Mesendoderm (in vitro differentiated cells): ENCODE measurements at regions not wholly inside any gene's neighbourhood (a gene's known extent, or its start where the extent isn't known, plus 50 kb on each side); places are given as distances from the start of the nearest gene placed in this dataset.

ENCODE experiments used
- DNase-seq: peaks from one replicate; pipeline ENCODE4 v3.0.0; 2013
- H2AK5ac ChIP-seq: 2 replicates; pipeline ENCODE4 v1.6.1; 2013; ENCODE audit warnings: low read length, inconsistent platforms
- H2BK120ac ChIP-seq: 2 replicates; pipeline ENCODE4 v1.6.1; 2013; ENCODE audit warnings: low read depth, mild to moderate bottlenecking, low read length, moderate library complexity, mixed read lengths
- H2BK15ac ChIP-seq: replicated peaks from 2 replicates; pipeline ENCODE4 v1.6.1; 2013; ENCODE audit warnings: low read depth, mild to moderate bottlenecking, moderate library complexity
- H2BK5ac ChIP-seq: 2 replicates; pipeline ENCODE4 v1.6.1; 2013; ENCODE audit warnings: low read length, inconsistent platforms
- H3K18ac ChIP-seq: 2 replicates; pipeline ENCODE4 v1.6.1; 2013; ENCODE audit warnings: mild to moderate bottlenecking, low read length, mixed read lengths
- H3K23ac ChIP-seq: one replicate; pipeline ENCODE4 v1.6.1; 2013; ENCODE audit warnings: low read length
- H3K27ac ChIP-seq: 2 replicates; pipeline ENCODE4 v1.5.1; 2013; ENCODE audit warnings: low read depth, mild to moderate bottlenecking, inconsistent platforms, low read length, moderate library complexity
- H3K27me3 ChIP-seq: 2 replicates; pipeline ENCODE4 v1.6.1; 2013; ENCODE audit warnings: low read length, control low read depth, mild to moderate bottlenecking, inconsistent platforms; ENCODE audit not compliant: insufficient read depth, poor library complexity
- H3K36me3 ChIP-seq: 2 replicates; pipeline ENCODE4 v1.6.1; 2013; ENCODE audit warnings: low read length, inconsistent platforms; ENCODE audit not compliant: control insufficient read depth, insufficient read depth
- H3K4ac ChIP-seq: one replicate; pipeline ENCODE4 v1.6.1; 2013; ENCODE audit warnings: low read depth, mild to moderate bottlenecking, low read length, moderate library complexity
- H3K4me1 ChIP-seq: 2 replicates; pipeline ENCODE4 v1.6.1; 2013; ENCODE audit warnings: low read depth, low read length, inconsistent platforms; ENCODE audit not compliant: control insufficient read depth
- H3K4me2 ChIP-seq: 2 replicates; pipeline ENCODE4 v1.6.1; 2013; ENCODE audit warnings: low read length
- H3K4me3 ChIP-seq: 2 replicates; pipeline ENCODE4 v1.5.1; 2013; ENCODE audit warnings: mild to moderate bottlenecking, low read length
- H3K56ac ChIP-seq: one replicate; pipeline ENCODE4 v1.6.1; 2013; ENCODE audit warnings: low read length
- H3K79me1 ChIP-seq: 2 replicates; pipeline ENCODE4 v1.6.1; 2013; ENCODE audit warnings: low read length, inconsistent platforms
- H3K79me2 ChIP-seq: 2 replicates; pipeline ENCODE4 v1.6.1; 2013; ENCODE audit warnings: mild to moderate bottlenecking, low read length; ENCODE audit not compliant: control insufficient read depth, insufficient read depth
- H3K9ac ChIP-seq: 2 replicates; pipeline ENCODE4 v1.6.1; 2013; ENCODE audit warnings: low read length, inconsistent platforms
- H4K5ac ChIP-seq: one replicate; pipeline ENCODE4 v1.6.1; 2013; ENCODE audit warnings: low read length
- H4K8ac ChIP-seq: one replicate; pipeline ENCODE4 v1.6.1; 2013; ENCODE audit warnings: low read depth, mild to moderate bottlenecking, control low read depth, low read length, moderate library complexity
- WGBS: extraction: QIAGEN DNeasy Blood & Tissue Kit; methylation state at CpG from one replicate; pipeline ENCODE4 v1.1.7; 2013; ENCODE audit warnings: low lambda C conversion rate, missing lambda C conversion rate; ENCODE audit not compliant: insufficient coverage; ENCODE audit errors: extremely low coverage; 5-methylcytosine and 5-hydroxymethylcytosine counted together

DNA sequence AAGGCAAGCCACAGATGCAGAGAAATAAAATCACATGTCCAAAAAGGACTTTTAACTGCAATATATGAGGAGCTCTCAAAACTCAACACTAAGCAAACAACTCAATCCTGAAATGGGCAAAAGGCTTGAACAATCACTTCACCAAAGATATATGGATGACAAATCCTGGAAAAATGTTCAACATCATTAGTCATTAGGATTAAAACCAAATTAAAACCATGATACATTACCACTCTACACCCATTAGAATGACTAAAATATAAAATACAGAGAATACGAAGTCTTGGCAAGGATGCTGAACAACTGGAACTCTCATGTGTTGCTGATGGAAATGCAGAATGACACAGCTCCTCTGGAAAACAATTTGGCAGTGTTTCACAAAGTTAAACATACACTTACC is 277.4 kb downstream of the TLE1 start:
- Histone ChIP-seq H3K4me1 (no peaks in the 10 kb centered on the region), H3K23ac (no peak overlapping the region), H3K4me3 (no peak overlapping the region), H3K56ac (no peak overlapping the region), H3K79me1 (no peaks in the 10 kb centered on the region), H3K4me2 (no peak overlapping the region), H3K36me3 (no peaks in the 10 kb centered on the region), H3K4ac (no peak overlapping the region), H4K5ac (no peak overlapping the region), H3K27me3 (no peaks in the 10 kb centered on the region), H3K9ac (no peak overlapping the region), H2BK15ac (no peak overlapping the region), H3K79me2 (no peaks in the 10 kb centered on the region), H3K27ac (no peak overlapping the region), H2BK5ac (no peak overlapping the region), H2BK120ac (no peak overlapping the region), H3K18ac (no peak overlapping the region), H4K8ac (no peak overlapping the region), H2AK5ac (no peak overlapping the region)
- no CpG with 5 or more reads among the region's 1 CpG for WGBS
- DNase-seq, result no peak

DNA sequence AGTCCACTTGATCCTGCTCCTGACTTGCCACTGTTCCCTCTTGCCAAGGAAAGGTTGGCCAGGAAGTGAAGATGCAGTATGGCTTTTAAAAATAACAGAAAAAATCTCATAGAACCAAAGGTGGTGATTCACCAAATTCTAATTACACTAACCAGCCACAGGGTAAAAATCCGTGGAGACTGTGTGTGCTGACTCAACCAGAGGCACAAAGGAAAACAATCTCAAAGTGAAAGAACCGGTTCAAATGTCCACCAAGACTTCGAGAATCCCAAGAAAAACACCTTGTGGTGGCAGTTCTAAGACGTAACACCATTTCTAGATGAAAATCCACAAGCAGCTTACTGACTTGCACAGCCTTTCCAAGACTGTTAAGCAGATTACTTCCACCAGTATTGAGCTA is 279.1 kb downstream of the TLE1 start:
- no CpG with 5 or more reads among the region's 4 CpGs for WGBS
- Histone ChIP-seq H3K4me3 (no peak overlapping the region), H3K27ac (no peak overlapping the region)

DNA sequence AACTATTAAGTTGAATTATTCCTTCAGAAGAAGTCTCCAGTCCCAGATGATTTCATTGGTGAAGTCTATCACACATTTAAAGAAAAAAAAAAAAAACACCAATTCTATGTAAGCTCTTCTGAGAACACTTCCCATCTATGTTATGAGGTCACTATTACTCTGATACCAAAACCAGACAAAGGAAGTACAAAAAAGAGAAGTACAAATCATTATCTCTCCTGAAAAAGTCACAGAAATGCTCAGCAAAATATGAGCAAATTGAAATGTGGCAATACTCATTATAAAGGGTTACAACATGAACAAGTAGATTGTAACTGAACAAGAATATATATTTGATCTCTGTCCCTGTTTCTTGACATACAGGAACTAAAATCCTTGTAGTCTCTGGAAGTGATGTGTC is 280.4 kb downstream of the TLE1 start:
- Histone ChIP-seq H3K9ac (no peak overlapping the region), H2BK15ac (no peak overlapping the region), H3K56ac (no peak overlapping the region), H3K79me2 (no peaks in the 10 kb centered on the region), H2BK5ac (no peak overlapping the region), H3K23ac (no peak overlapping the region), H3K36me3 (no peaks in the 10 kb centered on the region), H4K5ac (no peak overlapping the region), H2AK5ac (no peak overlapping the region), H3K4me2 (no peak overlapping the region), H3K4me3 (no peak overlapping the region), H3K4ac (no peak overlapping the region), H3K27ac (no peak overlapping the region), H3K27me3 (no peaks in the 10 kb centered on the region), H3K18ac (no peak overlapping the region), H3K79me1 (no peaks in the 10 kb centered on the region), H2BK120ac (no peak overlapping the region), H4K8ac (no peak overlapping the region), H3K4me1 (no peaks in the 10 kb centered on the region)
- DNase-seq, result no peak

More for the DNA sequence above, 279.1 kb downstream of the TLE1 start:
- Histone ChIP-seq H3K4me1 (no peaks in the 10 kb centered on the region), H3K4me2 (no peak overlapping the region), H3K56ac (no peak overlapping the region), H3K79me1 (no peaks in the 10 kb centered on the region), H4K5ac (no peak overlapping the region), H3K18ac (no peak overlapping the region), H2AK5ac (no peak overlapping the region), H2BK5ac (no peak overlapping the region), H3K23ac (no peak overlapping the region), H3K4ac (no peak overlapping the region), H3K27me3 (no peaks in the 10 kb centered on the region), H3K79me2 (no peaks in the 10 kb centered on the region), H2BK120ac (no peak overlapping the region), H4K8ac (no peak overlapping the region), H3K9ac (no peak overlapping the region), H3K36me3 (no peaks in the 10 kb centered on the region), H2BK15ac (no peak overlapping the region)
- no peak for DNase-seq

DNA sequence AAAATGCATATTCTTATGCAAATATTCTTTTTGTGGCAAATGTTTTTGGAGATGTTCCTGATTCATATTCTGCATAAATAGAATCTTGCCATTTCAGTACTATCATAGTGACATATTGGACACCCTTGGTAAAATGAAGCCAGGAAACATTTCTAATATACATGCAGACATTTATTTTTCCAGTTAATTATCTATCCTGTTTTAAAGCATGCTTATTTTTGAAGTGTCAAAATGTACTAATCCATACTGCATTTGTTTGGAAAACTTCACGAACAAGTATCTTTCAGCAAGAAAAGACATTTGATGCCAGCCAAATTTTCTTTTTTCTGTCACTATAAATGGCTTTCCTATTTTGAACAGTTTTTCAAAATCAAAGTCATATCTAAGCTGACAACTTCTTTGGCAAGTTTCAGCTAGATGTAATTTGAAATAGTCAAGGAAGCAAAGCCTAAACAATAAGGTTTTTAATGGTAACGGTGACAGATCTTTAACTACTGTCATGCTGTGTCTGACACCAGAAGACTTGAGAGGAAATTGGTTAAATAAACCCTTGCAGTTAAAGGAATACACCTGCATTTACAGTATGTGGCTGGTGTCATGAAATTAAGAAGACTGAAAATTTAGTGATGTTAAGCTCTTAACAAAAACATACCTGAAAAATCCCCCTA is 284.3 kb downstream of the TLE1 start:
- Histone ChIP-seq H3K27ac (no peak overlapping the region), H3K36me3 (no peaks in the 10 kb centered on the region), H2AK5ac (no peak overlapping the region), H4K5ac (no peak overlapping the region), H2BK5ac (no peak overlapping the region), H3K4ac (no peak overlapping the region), H4K8ac (no peak overlapping the region), H3K23ac (no peak overlapping the region), H3K9ac (no peak overlapping the region), H3K4me3 (no peak overlapping the region), H3K4me1 (no peaks in the 10 kb centered on the region), H2BK120ac (no peak overlapping the region), H3K18ac (no peak overlapping the region), H3K4me2 (no peak overlapping the region), H3K27me3 (no peaks in the 10 kb centered on the region), H3K79me2 (no peaks in the 10 kb centered on the region), H3K79me1 (no peaks in the 10 kb centered on the region), H2BK15ac (no peak overlapping the region), H3K56ac (no peak overlapping the region)
- DNase-seq, result no peak
- no CpG with 5 or more reads among the region's 2 CpGs for WGBS

DNA sequence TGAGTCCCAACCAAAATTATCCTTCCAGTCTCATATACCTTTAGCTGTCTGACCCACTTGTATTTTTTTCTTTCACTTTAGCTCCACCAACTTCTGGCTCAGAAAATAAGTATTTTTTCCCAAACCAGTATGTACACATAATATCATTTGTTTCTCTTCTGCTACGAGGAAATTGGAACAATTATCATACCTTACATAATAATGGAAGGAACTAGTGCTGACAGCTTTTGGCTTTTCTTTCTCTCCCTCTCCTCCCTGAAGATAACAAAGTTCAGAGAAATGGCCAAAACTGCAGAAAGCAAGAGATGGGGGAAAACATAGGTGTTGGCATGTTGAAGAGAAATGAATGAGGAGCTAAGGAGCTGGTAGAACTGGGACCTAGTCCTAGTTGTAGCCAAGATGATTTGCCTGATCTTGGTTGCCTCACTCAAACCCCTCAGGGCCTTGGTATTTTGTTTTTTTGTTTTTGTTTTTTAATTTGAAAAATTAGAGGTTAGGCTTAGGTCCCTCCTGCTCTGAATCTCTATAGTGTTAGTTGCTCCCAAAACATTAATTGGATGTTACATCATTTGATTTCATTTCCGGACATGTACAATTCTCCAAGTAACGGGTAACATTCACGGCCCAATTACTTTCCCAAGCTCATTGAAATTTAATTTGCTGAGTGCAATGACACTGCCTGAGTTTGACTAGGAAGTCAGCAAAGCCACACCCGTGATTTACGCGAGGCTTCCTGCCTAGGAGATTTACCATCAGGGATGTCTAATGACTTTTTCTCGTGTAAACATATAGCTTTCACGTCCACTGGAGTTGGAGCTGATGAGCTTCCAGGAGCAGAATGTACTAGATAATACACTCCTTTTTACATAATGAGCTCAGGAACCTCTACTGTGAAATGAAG is 291.6 kb downstream of the TLE1 start:
- Histone ChIP-seq H3K79me2 (no peaks in the 10 kb centered on the region), H3K79me1 (no peaks in the 10 kb centered on the region), H3K27ac (no peak overlapping the region), H3K4me1 (peaks cover 3% of the 10 kb centered on the region), H2BK5ac (no peak overlapping the region), H3K23ac (no peak overlapping the region), H3K9ac (no peak overlapping the region), H3K4me3 (no peak overlapping the region), H2BK15ac (no peak overlapping the region), H3K4ac (no peak overlapping the region), H4K5ac (no peak overlapping the region), H3K36me3 (no peaks in the 10 kb centered on the region), H3K27me3 (no peaks in the 10 kb centered on the region), H3K56ac (no peak overlapping the region), H3K18ac (no peak overlapping the region), H3K4me2 (no peak overlapping the region), H4K8ac (no peak overlapping the region), H2BK120ac (no peak overlapping the region), H2AK5ac (no peak overlapping the region)
- DNase-seq, result no peak
- WGBS, result no CpG with 5 or more reads among the region's 9 CpGs
